NCI-H226 (cell line): ENCODE measurements at regions not wholly inside any gene's neighbourhood (a gene's known extent, or its start where the extent isn't known, plus 50 kb on each side); places are given as distances from the start of the nearest gene placed in this dataset.

ENCODE experiments used
- DNase-seq: peaks from one replicate; pipeline ENCODE4 v3.0.0-alpha.2; 2015

GRCh38 chr1:81471255-81471654 is 329.5 kb upstream of the ADGRL2 start:
- DNase-seq: no peak

DNA sequence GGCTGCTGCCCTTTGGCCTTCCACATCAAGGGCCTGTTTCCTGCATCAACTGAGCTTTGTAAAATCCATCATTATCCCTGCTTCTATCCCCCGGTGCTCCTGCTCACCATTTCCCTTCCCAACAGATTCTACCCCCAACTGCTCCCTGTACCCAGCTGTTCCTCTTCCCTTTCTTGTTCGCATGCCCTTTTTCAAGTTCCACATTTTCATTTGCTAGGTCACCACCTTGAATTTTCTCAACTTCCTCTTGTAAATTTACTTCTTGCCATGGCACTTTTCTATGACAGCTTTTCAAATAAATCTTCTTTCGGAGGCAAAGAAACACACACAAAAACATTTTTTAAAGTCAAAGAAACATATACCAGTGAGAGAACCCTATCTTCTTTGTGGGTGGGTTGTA is 330.5 kb upstream of the ADGRL2 start:
- no peak for DNase-seq

GRCh38 chr1:81467383-81467782 is 333.4 kb upstream of the ADGRL2 start:
- no peak for DNase-seq

DNA sequence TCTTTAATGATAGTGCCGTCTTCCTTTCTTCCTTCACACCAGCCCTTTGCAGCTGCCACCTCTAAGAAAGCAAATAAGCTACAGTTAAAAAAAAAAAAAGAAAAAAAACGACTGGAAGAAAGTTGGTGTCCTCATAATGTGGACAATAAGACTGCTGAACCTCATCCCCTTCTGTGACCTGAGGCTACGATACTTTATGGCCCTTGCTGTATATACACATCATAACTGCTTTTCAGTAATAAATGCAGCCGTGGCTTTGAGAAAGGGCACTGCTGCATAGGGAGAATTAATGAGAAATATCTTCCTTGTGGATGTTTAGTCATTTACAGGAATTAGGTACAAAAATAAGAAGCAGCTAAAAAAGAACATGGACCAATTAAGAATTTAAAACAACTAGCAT is 333.8 kb upstream of the ADGRL2 start:
- DNase-seq: no peak

- no peak for DNase-seq
Measured at GRCh38 chr1:81463936-81464837, 336.5 kb upstream of the ADGRL2 start.

- no peak for DNase-seq
Measured at GRCh38 chr1:81459043-81459442, 341.7 kb upstream of the ADGRL2 start.

DNA sequence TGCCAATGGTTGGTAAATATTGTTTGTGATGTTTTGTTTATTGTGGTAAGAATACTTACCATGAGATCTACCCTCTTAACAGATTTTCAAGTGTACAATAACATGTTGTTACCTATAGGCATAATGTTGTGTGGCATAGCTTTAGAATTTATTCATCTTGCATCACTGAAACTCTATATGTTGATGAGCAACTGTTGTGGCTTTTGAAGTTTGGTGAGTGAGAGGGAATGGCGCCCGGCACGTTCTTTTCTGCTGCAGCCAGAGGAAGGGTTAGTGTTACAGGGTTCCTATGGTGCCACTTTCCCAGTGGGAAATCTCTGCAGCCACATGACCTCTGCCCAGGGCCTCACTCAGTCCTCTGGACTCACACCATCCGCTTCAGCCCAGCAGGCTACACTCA is 342.5 kb upstream of the ADGRL2 start:
- DNase-seq: no peak

- no peak for DNase-seq
Measured at GRCh38 chr1:81455481-81455880, 345.3 kb upstream of the ADGRL2 start.

DNA sequence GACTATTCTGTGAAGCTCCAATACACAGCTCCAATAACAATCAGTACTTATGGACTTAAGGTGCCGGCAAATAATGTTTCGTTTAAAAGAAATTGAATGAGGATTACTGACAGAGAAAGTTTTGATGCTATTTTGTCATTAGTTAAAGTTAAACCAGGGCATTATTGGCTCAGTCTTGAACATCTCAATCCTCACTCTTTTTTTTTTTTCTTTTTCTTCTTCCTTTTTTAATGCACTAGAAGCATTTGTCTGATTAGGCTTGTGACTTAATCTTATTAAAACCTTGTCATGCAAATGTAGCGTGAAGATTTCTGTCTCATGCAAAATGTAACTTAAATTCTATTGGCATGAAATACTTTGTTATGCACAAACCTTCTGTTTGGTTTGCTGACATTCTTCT is 346.8 kb upstream of the ADGRL2 start:
- no peak for DNase-seq

- no peak for DNase-seq
Measured at GRCh38 chr1:81453367-81453703, 347.4 kb upstream of the ADGRL2 start.

DNA sequence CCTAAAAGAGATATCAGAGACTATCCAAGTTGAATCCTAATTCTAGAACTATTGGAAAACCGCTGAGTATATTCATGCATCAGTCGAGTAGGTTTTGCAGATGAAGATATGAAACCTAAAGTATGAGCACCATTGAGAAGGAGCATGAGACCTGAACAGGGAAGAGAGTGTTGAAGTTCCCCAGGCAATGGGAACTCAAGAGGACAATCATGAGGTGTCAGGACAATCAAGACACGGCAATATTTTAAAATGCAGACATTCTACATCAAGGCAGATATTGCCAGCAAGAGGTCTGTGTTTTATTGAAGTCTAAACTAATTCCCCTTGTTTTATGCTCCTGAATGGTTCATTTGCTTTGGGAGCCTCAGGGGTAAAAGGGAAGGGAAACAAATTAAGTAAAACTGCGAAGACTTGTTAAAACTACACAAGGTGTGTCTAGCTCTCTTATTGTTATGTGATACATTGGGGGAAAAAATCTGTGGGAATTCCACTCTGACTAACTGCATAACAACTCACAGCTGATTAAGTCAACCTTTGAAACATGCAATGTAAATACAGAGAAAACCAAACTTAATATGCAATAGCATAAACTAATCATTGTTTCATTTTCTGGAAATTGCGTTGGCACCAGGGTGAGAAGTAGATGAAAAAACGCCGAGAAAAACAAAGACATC is 347.9 kb upstream of the ADGRL2 start:
- DNase-seq: no peak

- DNase-seq: peak; percentile 41
Measured at GRCh38 chr1:81449786-81450185, 350.9 kb upstream of the ADGRL2 start.

DNA sequence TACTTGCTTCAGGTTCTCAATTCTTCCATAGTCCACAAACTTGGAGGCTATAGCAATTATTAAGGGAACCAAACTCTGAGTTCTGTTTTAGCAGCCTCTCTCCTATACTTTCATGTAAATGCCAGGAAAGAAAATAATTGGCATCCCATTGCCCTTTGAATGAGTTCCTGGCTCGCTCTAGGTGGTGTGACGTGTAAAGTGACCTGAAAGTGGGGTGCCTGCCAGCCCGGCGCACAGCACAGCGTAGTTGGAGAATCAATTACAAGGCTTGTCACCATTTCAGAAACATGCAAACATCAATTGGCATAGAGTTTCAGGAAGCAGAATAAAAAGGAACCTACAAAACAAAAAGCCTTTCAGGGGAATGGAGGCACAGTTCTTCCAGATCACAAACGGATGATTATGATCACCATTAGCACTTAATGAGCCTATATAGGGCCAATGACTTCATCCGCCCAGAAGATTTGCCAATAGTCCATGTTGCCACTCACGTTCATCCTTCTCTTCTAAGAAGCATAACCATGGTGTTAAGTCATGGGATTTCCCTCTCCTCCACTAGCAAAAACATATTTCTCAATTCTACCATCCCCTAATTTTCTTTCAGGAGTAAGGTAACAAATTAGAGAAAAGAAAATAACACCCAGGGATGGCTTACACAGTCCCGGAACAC is 354.6 kb upstream of the ADGRL2 start:
- no peak for DNase-seq

GRCh38 chr1:81443288-81443687 is 357.4 kb upstream of the ADGRL2 start:
- no peak for DNase-seq

DNA sequence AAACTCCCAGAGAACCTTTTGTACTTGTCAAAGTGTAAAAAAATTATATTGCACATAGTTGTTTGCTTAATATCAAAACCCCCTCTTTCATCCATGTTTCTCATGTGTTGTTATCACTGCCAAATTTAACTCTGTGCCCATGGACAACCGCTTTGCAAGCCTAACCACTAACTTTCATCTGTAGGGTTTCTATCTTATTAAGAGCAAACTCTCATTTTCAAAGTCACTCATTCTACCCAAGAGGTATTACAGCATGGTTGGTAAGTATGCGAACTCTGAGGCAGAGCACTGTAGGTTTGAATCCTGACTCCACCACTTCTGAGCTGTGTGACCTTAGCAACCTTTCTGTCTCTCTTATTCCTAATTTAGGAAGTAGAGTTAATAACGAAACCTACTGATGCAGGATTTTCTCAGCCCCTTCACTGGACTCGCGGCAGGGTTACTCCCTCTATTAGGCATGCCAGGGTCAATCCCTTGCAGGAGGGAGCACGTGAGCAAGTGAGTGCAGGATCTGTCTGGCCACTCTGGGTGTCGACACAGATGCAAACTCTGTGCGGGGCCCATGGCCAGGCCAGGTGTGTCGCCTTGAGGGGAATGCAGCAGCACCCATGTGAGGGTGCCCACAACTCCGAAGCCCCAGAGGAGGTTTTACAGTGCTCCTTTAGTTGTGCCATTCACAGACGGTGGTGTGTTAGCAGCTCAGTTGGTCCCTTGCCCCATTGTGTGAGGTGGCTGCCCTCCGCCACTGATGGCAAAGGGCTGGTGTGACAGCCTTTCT is 361.5 kb upstream of the ADGRL2 start:
- DNase-seq: no peak

DNA sequence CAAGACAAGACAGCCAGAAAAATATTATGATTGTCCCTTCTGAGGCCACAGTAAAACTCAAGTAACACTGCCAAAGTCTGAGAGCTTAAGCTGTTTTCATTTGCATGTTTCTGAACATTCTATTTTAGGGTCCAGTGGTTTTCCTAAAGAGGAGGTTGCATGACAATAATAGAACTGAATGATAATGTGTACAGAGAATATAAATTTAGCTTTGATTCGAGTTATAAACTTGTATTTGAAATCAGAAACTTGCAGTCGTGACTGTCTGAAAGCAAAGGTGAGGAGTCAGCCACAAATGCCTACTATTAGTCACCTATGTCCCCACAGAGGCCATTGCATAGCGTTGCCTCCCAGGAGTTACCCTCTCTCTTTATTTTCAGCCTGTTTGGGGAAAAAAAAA is 363.1 kb upstream of the ADGRL2 start:
- DNase-seq: no peak

DNA sequence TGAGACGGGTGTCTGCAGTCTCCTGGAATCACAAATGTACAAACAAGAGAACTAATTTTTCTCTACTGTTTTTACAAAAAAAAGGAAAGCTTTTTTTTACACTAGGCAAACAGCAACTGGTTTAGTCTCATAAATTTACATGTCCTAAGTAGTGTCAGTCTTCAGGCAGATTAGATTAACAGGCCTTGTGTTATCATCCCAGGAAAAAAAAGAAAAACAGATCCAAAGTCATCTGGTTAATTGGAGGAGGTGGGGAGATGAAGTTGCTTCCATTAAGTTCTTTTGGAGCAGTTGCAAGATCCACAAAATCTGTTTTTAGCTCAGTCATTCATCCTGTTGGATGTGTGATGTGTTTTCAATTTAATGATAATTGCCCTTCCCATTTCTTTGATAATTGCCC is 363.5 kb upstream of the ADGRL2 start:
- DNase-seq: no peak

GRCh38 chr1:81435175-81435574 is 365.6 kb upstream of the ADGRL2 start:
- DNase-seq: no peak

DNA sequence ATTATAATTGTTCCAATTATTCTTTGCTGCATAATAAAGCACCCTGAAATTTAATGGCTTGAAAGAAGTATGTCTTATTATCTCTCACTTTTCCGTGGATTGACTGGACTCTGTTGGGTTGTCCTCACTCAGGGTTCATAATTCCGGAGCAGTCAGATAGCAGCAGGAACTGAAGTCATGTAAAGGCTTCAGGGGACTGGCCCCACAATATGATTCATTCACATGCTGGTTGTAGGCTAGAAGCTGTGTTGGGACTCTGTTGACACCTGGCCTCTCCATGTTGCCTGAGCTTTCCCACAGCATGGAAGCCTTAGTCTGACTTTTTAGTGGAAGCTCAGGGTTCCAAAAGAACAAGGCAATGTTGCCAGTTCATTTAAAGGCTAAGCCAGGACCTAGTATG is 367.1 kb upstream of the ADGRL2 start:
- DNase-seq: no peak

DNA sequence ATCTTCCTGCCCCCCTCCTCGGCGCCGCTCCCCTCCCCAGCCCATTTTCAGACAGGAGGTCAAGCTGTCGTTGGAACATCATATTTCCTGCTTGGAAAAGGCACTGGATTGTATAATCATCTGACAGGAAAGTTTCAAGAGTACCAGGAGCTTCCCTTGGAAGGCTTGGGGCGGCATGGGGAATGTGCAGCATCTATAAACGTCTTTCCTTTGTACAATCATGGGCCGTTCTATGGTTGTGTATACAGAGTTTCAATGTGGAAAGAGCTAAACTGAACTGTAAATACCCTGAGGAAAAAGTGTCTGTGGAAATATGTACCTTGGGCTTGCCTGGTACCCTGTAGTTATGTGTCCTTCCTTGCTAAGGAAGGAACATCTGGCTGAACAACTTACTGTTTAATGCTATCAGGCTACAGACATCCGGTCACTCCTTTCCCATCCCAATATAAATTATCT is 368.1 kb upstream of the ADGRL2 start:
- DNase-seq: no peak

DNA sequence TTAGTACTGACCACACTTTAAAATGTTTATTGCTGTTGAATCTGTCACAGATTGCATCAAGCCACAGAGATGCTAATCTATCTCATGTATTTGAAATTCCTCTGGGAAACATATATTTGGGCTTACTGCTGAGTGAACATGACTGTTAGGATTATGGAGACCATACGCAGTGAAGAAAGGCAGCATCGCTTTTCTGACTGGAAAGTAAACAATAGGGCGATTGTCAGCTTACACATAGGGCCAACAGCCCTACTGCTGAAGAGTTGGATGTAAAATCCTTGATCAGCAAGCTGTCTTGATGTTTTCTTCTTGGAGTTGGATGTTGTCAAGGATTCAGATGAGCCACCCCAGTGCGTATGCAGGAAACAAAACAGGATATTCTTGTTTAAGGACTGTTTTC is 368.7 kb upstream of the ADGRL2 start:
- DNase-seq: no peak

GRCh38 chr1:81431624-81432000 is 369.1 kb upstream of the ADGRL2 start:
- DNase-seq: no peak

DNA sequence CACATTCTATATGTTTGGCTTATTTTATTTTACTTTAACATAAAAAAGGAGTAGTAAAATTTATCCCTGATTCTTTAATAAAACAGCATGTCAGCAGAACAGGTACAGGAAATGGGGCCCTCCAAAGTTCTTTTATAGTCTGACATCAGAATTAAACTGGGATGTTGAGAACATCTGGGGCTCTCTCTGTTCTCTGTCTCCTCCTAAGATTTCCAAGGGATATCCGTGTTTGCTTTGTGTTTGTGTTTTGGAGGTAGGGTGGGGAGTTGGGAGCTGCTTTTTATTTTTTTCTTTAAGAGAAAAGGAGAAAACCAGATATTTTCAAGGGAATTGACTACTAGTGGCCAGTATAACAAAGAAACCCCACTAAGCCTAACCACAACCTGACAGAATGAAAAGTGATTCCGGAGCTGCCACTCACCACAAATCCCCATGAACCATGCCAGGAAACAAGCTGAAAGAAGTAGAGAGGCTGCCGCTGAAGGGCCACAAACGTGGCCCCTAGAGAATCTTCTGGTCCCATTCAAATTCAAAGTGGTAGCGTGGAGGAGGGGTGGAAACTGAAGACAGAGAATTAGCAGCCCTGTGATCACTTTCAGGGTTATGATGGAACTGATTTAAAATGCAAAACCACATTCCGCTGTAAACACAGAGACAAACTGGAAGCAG is 369.6 kb upstream of the ADGRL2 start:
- DNase-seq: no peak
